H9 (cell line): ENCODE measurements at regions not wholly inside any gene's neighbourhood (a gene's known extent, or its start where the extent isn't known, plus 50 kb on each side); places are given as distances from the start of the nearest gene placed in this dataset.

ENCODE experiments used
- DNase-seq: peaks from one replicate; pipeline ENCODE4 v3.0.0-alpha.2; 2017
- H2AFZ ChIP-seq: one replicate; pipeline ENCODE4 v1.6.1; 2013; ENCODE audit warnings: mild to moderate bottlenecking, low read length, control low read depth, moderate library complexity
- H2AK5ac ChIP-seq: 2 replicates; pipeline ENCODE4 v1.6.1; 2013; ENCODE audit warnings: low read length, control low read depth, mixed read lengths; ENCODE audit not compliant: insufficient read length
- H2BK120ac ChIP-seq: one replicate; pipeline ENCODE4 v1.6.1; 2013; ENCODE audit warnings: low read depth, mild to moderate bottlenecking, low read length, control low read depth, inconsistent platforms; ENCODE audit not compliant: poor library complexity, severe bottlenecking
- H2BK12ac ChIP-seq: 2 replicates; pipeline ENCODE4 v1.6.1; 2013; ENCODE audit warnings: low read length, control low read depth, mixed read lengths, low read depth; ENCODE audit not compliant: insufficient read length
- H2BK15ac ChIP-seq: 2 replicates; pipeline ENCODE4 v1.6.1; 2013; ENCODE audit warnings: low read depth, low read length, control low read depth
- H2BK20ac ChIP-seq: one replicate; pipeline ENCODE4 v1.6.1; 2013; ENCODE audit warnings: low read depth, mild to moderate bottlenecking, low read length, control low read depth, inconsistent platforms; ENCODE audit not compliant: poor library complexity, severe bottlenecking
- H2BK5ac ChIP-seq: 2 replicates; pipeline ENCODE4 v1.6.1; 2013; ENCODE audit warnings: low read length, control low read depth, mixed read lengths; ENCODE audit not compliant: insufficient read length
- H3K14ac ChIP-seq: 2 replicates; pipeline ENCODE4 v1.6.1; 2013; ENCODE audit warnings: low read length, control low read depth; ENCODE audit not compliant: insufficient read depth
- H3K18ac ChIP-seq: 2 replicates; pipeline ENCODE4 v1.6.1; 2013; ENCODE audit warnings: low read depth, mild to moderate bottlenecking, mixed read lengths, low read length, control low read depth; ENCODE audit not compliant: insufficient read length
- H3K23ac ChIP-seq: 2 replicates; pipeline ENCODE4 v1.6.1; 2013; ENCODE audit warnings: low read length, control low read depth, mixed read lengths, low read depth; ENCODE audit not compliant: insufficient read length
- H3K23me2 ChIP-seq: 2 replicates; pipeline ENCODE4 v1.6.1; 2013; ENCODE audit warnings: low read depth, mild to moderate bottlenecking, mixed read lengths, low read length, control low read depth; ENCODE audit not compliant: insufficient read length, poor library complexity, severe bottlenecking
- H3K27ac ChIP-seq: 2 replicates; pipeline ENCODE4 v1.5.1; 2013; ENCODE audit warnings: low read length, control low read depth, mixed read lengths, low read depth; ENCODE audit not compliant: insufficient read length
- H3K27me3 ChIP-seq: 2 replicates; pipeline ENCODE4 v1.6.1; 2013; ENCODE audit warnings: low read length, control low read depth, inconsistent platforms; ENCODE audit not compliant: insufficient read depth
- H3K4ac ChIP-seq: 2 replicates; pipeline ENCODE4 v1.6.1; 2013; ENCODE audit warnings: low read depth, mild to moderate bottlenecking, control low read depth, inconsistent platforms, low read length, moderate library complexity
- H3K4me1 ChIP-seq: 2 replicates; pipeline ENCODE4 v1.6.1; 2013; ENCODE audit warnings: low read length, control low read depth, inconsistent platforms; ENCODE audit not compliant: insufficient read depth
- H3K4me2 ChIP-seq: 2 replicates; pipeline ENCODE4 v1.6.1; 2013; ENCODE audit warnings: low read length, control low read depth, mixed read lengths; ENCODE audit not compliant: insufficient read length, insufficient read depth
- H3K56ac ChIP-seq: 2 replicates; pipeline ENCODE4 v1.6.1; 2013; ENCODE audit warnings: low read depth, mild to moderate bottlenecking, mixed read lengths, low read length, control low read depth; ENCODE audit not compliant: insufficient read length
- H3K79me1 ChIP-seq: 2 replicates; pipeline ENCODE4 v1.6.1; 2013; ENCODE audit warnings: low read depth, mild to moderate bottlenecking, moderate library complexity, low read length, control low read depth, inconsistent platforms; ENCODE audit not compliant: insufficient read depth, poor library complexity, severe bottlenecking
- H3K79me2 ChIP-seq: 2 replicates; pipeline ENCODE4 v1.6.1; 2013; ENCODE audit warnings: low read length, control low read depth, inconsistent platforms; ENCODE audit not compliant: insufficient read depth
- H3K9ac ChIP-seq: 2 replicates; pipeline ENCODE4 v1.6.1; 2013; ENCODE audit warnings: low read length, control low read depth, mixed read lengths; ENCODE audit not compliant: insufficient read length; ENCODE audit errors: extremely low read depth
- H3K9me3 ChIP-seq: one replicate; pipeline ENCODE4 v1.6.1; 2013; ENCODE audit warnings: low read depth, low read length, inconsistent platforms; ENCODE audit not compliant: control insufficient read depth
- H3T11ph ChIP-seq: one replicate; pipeline ENCODE4 v1.6.1; 2013; ENCODE audit warnings: mild to moderate bottlenecking, low read length, control low read depth, inconsistent platforms
- H4K20me1 ChIP-seq: one replicate; pipeline ENCODE4 v1.6.1; 2013; ENCODE audit not compliant: control insufficient read depth, insufficient read length, insufficient read depth
- H4K5ac ChIP-seq: 2 replicates; pipeline ENCODE4 v1.6.1; 2013; ENCODE audit warnings: low read depth, mild to moderate bottlenecking, mixed read lengths, low read length, control low read depth; ENCODE audit not compliant: insufficient read length
- H4K8ac ChIP-seq: replicated peaks from 2 replicates; pipeline ENCODE4 v1.6.1; 2013; ENCODE audit warnings: low read length, control low read depth, mixed read lengths, low read depth; ENCODE audit not compliant: insufficient read length
- H4K91ac ChIP-seq: 2 replicates; pipeline ENCODE4 v1.6.1; 2013; ENCODE audit warnings: low read depth, mild to moderate bottlenecking, moderate library complexity, mixed read lengths, low read length, control low read depth; ENCODE audit not compliant: insufficient read length
- H3K27ac Mint-ChIP-seq, 3 experiments: 2 replicates in 2 of 3; 3 replicates in 1 of 3; pipeline ENCODE4 v1.8.0; 2020 to 2021; ENCODE audit warnings: mixed read lengths in 3 of 3, mild to moderate bottlenecking in 1 of 3, moderate library complexity in 1 of 3
- H3K27me3 Mint-ChIP-seq: 2 replicates; pipeline ENCODE4 v1.8.0; 2021; ENCODE audit warnings: low read depth, mild to moderate bottlenecking, moderate library complexity, mixed read lengths
- H3K36me3 Mint-ChIP-seq, 3 experiments: 2 replicates in 2 of 3; 3 replicates in 1 of 3; pipeline ENCODE4 v1.8.0; 2020 to 2021; ENCODE audit warnings: low read depth in 3 of 3, mixed read lengths in 3 of 3; ENCODE audit not compliant: insufficient read depth in 1 of 3
- H3K4me1 Mint-ChIP-seq, 2 experiments: 2 replicates each; pipeline ENCODE4 v1.8.0; 2020; ENCODE audit warnings: mixed read lengths in 2 of 2
- H3K4me3 Mint-ChIP-seq, 2 experiments: 2 replicates in 1 of 2; 3 replicates in 1 of 2; pipeline ENCODE4 v1.8.0; 2020 to 2021; ENCODE audit warnings: mild to moderate bottlenecking in 2 of 2, mixed read lengths in 2 of 2, moderate library complexity in 1 of 2
- H3K9me3 Mint-ChIP-seq, 2 experiments: 2 replicates in 1 of 2; 3 replicates in 1 of 2; pipeline ENCODE4 v1.8.0; 2020; ENCODE audit warnings: mild to moderate bottlenecking in 2 of 2, mixed read lengths in 2 of 2, moderate library complexity in 1 of 2
- WGBS: extraction: QIAGEN DNeasy Blood & Tissue Kit; methylation state at CpG from one replicate; pipeline ENCODE4 v1.1.7; 2013; ENCODE audit warnings: missing lambda C conversion rate, low lambda C conversion rate, mixed read lengths; ENCODE audit not compliant: insufficient read length; ENCODE audit errors: extremely low coverage; 5-methylcytosine and 5-hydroxymethylcytosine counted together
- TF ChIP-seq, protein P1 (sequence below): fragments of 200-600 bp; sonication (generic); conservative IDR thresholded peaks from 3 replicates; pipeline ENCODE4 v1.8.0; 2021; ENCODE audit warnings: antibody characterized with exemption, mild to moderate bottlenecking

DNA sequence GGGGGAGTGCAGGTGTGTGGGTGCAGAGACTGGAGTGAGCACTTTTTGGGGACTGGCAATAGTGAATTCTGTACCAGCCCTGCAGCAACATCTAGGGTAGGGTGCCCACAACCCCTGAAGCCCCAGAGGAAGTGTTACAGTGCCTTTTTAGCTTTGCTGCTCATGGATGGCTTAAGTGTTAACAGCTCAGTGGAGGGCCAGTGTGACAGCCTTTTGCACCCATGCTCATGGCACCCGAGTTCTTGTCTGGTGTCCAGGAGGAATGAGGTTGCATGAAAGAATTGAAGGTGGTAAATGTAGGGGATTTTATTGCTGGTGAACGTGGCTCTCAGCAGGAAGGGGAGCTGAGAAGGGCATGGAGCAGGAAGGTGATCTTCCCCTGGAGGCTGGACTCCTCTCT is 107.3 kb downstream of the MRPL36 start:
- H3K14ac ChIP-seq = no peak overlapping the region
- Mint-ChIP-seq H3K9me3 (peaks cover 0 to 6% of the 10 kb centered on the region in 2 experiments; a peak in 2 of 5 replicates), H3K27ac (no peak overlapping the region), H3K27me3 (peaks cover 3% of the 10 kb centered on the region; the same call in 1 of the 2 replicates), H3K4me3 (no peak overlapping the region), H3K4me1 (no peaks in the 10 kb centered on the region), H3K36me3 (peaks cover 0 to 4% (median 0%) of the 10 kb centered on the region in 3 experiments; a peak in 1 of 7 replicates)
- H4K91ac ChIP-seq = no peak overlapping the region
- H3T11ph ChIP-seq = no peak overlapping the region
- H3K79me2 ChIP-seq = no peaks in the 10 kb centered on the region
- H2AFZ ChIP-seq = no peak overlapping the region
- H2BK12ac ChIP-seq = no peak overlapping the region
- no peaks in the 10 kb centered on the region for H3K23me2 ChIP-seq
- no peak overlapping the region for H2BK120ac ChIP-seq
- H3K4me2 ChIP-seq = no peak overlapping the region
- no peak overlapping the region for H2BK5ac ChIP-seq
- no peaks in the 10 kb centered on the region; the same call in 1 of the 2 replicates for H3K4me1 ChIP-seq
- no peaks in the 10 kb centered on the region for H4K20me1 ChIP-seq
- no peak overlapping the region for H3K9ac ChIP-seq
- no peak for DNase-seq
- H3K9me3 ChIP-seq = no peaks in the 10 kb centered on the region
- no peak overlapping the region for H3K4ac ChIP-seq
- no peak overlapping the region for H4K5ac ChIP-seq
- no peak overlapping the region for H3K56ac ChIP-seq
- no peak overlapping the region for H2BK20ac ChIP-seq
- no peak overlapping the region for H2BK15ac ChIP-seq
- no peak overlapping the region for H3K18ac ChIP-seq
- no peak overlapping the region for H4K8ac ChIP-seq
- no peak overlapping the region for H3K27ac ChIP-seq
- WGBS = no CpG with 5 or more reads among the region's 2 CpGs
- no peaks in the 10 kb centered on the region for H3K27me3 ChIP-seq
- no peaks in the 10 kb centered on the region for H3K79me1 ChIP-seq
- TF ChIP-seq, protein P1, sequence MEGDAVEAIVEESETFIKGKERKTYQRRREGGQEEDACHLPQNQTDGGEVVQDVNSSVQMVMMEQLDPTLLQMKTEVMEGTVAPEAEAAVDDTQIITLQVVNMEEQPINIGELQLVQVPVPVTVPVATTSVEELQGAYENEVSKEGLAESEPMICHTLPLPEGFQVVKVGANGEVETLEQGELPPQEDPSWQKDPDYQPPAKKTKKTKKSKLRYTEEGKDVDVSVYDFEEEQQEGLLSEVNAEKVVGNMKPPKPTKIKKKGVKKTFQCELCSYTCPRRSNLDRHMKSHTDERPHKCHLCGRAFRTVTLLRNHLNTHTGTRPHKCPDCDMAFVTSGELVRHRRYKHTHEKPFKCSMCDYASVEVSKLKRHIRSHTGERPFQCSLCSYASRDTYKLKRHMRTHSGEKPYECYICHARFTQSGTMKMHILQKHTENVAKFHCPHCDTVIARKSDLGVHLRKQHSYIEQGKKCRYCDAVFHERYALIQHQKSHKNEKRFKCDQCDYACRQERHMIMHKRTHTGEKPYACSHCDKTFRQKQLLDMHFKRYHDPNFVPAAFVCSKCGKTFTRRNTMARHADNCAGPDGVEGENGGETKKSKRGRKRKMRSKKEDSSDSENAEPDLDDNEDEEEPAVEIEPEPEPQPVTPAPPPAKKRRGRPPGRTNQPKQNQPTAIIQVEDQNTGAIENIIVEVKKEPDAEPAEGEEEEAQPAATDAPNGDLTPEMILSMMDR = no peak
- H3K23ac ChIP-seq = no peak overlapping the region
- no peak overlapping the region for H2AK5ac ChIP-seq
